Body of pancreas (tissue), 4 donors: ENCODE measurements at regions not wholly inside any gene's neighbourhood (a gene's known extent, or its start where the extent isn't known, plus 50 kb on each side); places are given as distances from the start of the nearest gene placed in this dataset.

Experiments used
- CTCF ChIP-seq, 7 experiments: fragments of 450-650 bp in 4 of 7; fragments of 200-600 bp in 3 of 7; sonication (generic) in 3 of 7; IDR thresholded peaks; one replicate each; pipeline ENCODE4 v1.5.1; 2016 to 2019; ENCODE audit warnings: antibody characterized with exemption in 7 of 7
- POLR2A ChIP-seq, 3 donors: fragments of 450-650 bp; IDR thresholded peaks; one replicate each; pipeline ENCODE4 v1.6.1; 2016; ENCODE audit warnings: antibody characterized with exemption in 3 of 3, mild to moderate bottlenecking in 2 of 3

DNA sequence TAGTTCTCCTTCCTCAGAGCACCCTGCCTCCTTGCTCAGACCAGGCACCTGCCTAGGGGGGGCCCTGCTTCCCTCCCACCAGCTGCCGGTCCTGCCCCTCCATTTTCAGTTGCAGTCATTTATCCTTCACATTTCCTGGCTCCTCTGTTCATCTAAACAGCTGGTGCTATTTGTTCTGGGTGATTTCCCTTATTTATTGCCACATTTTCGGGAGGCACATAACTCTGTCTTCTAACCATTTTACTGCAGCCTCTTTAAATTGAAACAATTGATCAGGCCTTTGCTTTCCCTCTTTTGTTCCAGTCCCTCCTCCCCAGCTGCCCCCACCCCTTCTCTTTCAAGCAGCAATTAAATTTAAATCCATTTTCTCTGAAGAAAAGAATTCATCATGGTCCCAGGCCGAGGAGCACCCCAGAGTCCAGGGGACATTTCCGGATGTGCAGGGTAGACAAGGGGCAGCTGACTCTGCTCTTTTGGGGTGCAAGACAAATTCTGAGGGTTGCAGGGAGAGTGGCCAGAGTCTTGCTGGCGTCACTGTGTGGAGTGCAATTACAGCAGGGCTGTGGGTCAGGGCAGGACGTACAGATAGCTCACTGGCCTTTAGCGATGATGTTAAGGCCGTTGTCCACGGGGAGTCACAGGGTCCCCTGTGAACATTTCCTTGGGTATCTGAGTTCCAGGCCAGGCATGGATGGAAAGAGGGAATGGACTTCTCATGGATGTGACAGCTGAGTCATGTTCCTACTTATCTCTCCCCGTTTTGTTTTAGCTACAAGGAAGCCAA, 476.4 kb downstream of the TBC1D22A start:
- TF ChIP-seq CTCF (IDR thresholded peaks at IDR 0.05) (no peak), POLR2A (IDR thresholded peaks at IDR 0.05) (no peak)
